Stimulated activated effector memory CD8-positive, alpha-beta T cell treated with anti-CD3 and anti-CD28 coated beads, Interleukin-12 subunit alpha, Interleukin-12 subunit beta, amount 100 ng/mL, for 72 hours (primary cell): ENCODE measurements at regions not wholly inside any gene's neighbourhood (a gene's known extent, or its start where the extent isn't known, plus 50 kb on each side); places are given as distances from the start of the nearest gene placed in this dataset.
"Not testable (repeated sequence)": the region's sequence is repeated elsewhere in the genome, so short reads cannot be mapped to it uniquely, and the experiment has no call there.

Source experiments
- ATAC-seq: fragments of 150-1000 bp; cut with Tn5 transposase; 2 replicates; pipeline ENCODE4 v1.10.0; 2021
- DNase-seq, 2 donors: peaks; one replicate each; pipeline ENCODE4 v3.0.0; 2021 to 2022; ENCODE audit warnings: low spot score in 2 of 2
- H3K27ac Mint-ChIP-seq: one replicate; pipeline ENCODE4 v1.8.0; 2022; ENCODE audit warnings: mild to moderate bottlenecking, mixed read lengths
- H3K36me3 Mint-ChIP-seq: one replicate; pipeline ENCODE4 v1.8.0; 2022; ENCODE audit warnings: mild to moderate bottlenecking, mixed read lengths
- H3K4me1 Mint-ChIP-seq: one replicate; pipeline ENCODE4 v1.8.0; 2022; ENCODE audit warnings: mixed read lengths
- H3K4me3 Mint-ChIP-seq: one replicate; pipeline ENCODE4 v1.8.0; 2022; ENCODE audit warnings: mild to moderate bottlenecking, mixed read lengths
- H3K9me3 Mint-ChIP-seq: one replicate; pipeline ENCODE4 v1.8.0; 2022; ENCODE audit warnings: mixed read lengths

GRCh38 chr1:181918880-181919525 lies 142.5 kb downstream of the ZNF648 start:
- Mint-ChIP-seq H3K4me1 (no peaks in the 10 kb centered on the region), H3K4me3 (no peak overlapping the region), H3K36me3 (no peaks in the 10 kb centered on the region), H3K9me3 (no peaks in the 10 kb centered on the region), H3K27ac (no peak overlapping the region)
- no peak for ATAC-seq
- no peak for DNase-seq

DNA sequence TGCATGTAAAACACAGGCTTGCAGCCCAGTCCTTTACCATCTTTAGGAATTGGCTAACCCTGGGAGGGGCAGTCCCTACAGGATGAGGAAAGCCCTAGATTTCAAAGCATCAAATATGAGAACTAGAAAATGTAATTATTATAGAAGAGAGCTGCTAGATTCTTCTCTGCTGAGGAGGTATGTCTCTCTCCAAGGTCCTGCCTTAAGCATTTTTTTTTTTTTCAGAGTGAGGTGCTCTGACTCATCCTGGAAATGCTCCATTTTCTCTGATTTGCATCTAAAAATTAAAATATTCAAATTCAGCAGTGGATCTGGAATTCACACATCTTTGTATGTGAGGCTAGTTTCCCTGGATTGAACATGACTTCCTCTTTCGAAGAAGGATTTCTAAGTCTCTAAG lies 149.8 kb downstream of the ZNF648 start:
- no peak overlapping the region for H3K4me3 Mint-ChIP-seq
- H3K4me1 Mint-ChIP-seq, result no peaks in the 10 kb centered on the region
- ATAC-seq (no peak), DNase-seq (no peak)
- H3K27ac Mint-ChIP-seq, result no peak overlapping the region
- no peaks in the 10 kb centered on the region for H3K9me3 Mint-ChIP-seq
- no peaks in the 10 kb centered on the region for H3K36me3 Mint-ChIP-seq

GRCh38 chr1:181910905-181911304 lies 150.6 kb downstream of the ZNF648 start:
- Mint-ChIP-seq H3K9me3 (no peaks in the 10 kb centered on the region), H3K36me3 (no peaks in the 10 kb centered on the region), H3K4me1 (no peaks in the 10 kb centered on the region), H3K4me3 (no peak overlapping the region), H3K27ac (no peak overlapping the region)
- ATAC-seq (no peak), DNase-seq (no peak)

- Mint-ChIP-seq H3K27ac (no peak overlapping the region), H3K9me3 (no peaks in the 10 kb centered on the region), H3K36me3 (no peaks in the 10 kb centered on the region), H3K4me3 (no peak overlapping the region), H3K4me1 (no peaks in the 10 kb centered on the region)
- ATAC-seq, result no peak
- no peak for DNase-seq
Measured at GRCh38 chr1:181909010-181909409, 152.5 kb downstream of the ZNF648 start.

DNA sequence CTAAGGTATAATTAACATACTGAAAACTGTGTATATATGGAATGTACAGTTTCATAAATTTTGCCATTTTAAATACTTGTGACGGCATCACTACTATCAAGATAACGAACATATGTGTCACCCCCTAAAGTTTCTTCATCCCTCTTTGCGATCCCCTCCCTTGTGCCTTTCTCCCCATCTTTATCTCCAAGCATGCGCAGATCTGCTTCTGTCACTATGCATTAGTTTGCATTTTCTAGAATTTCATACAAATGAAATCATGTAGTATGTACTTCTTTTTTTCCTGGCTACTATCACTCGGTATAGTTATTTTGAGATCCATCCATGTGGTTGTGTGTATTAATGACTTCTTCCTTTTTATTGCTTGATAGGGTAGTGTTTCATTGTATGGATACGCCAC lies 154.9 kb downstream of the ZNF648 start:
- H3K9me3 Mint-ChIP-seq, result no peaks in the 10 kb centered on the region
- ATAC-seq, result no peak
- no peak for DNase-seq
- H3K4me3 Mint-ChIP-seq, result no peak overlapping the region
- H3K36me3 Mint-ChIP-seq, result no peaks in the 10 kb centered on the region
- no peaks in the 10 kb centered on the region for H3K4me1 Mint-ChIP-seq
- no peak overlapping the region for H3K27ac Mint-ChIP-seq

DNA sequence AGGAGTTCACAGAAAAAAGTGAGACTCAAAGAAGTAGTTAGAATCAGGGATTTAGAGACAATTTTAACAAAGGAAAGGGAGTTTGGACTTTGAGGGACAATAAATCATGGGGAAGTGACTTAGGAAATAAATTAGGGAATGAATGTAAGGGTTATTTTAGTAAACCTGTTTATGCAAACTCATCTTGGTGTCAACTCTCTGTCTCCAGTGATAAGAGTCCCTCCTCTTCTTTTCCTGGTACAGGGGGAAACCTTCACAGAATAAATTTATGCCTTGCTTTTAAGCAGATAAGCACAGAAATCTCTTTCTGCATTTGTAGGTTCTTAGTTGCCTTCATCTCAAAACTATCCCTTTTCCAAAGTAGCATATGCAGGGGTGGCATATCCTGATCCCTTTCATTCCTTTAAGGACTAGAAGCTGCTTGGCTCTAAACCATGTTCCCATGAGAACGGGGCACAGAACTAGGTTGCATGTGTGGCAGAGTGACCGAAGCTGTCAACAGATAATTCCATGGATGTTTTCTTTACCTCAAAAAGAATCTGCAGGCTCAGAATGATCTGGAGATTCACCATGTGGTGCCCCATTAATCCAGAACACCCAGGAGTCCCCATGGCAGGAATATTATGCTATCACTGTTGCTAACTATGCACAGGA lies 155.4 kb downstream of the ZNF648 start:
- ATAC-seq, result no peak
- H3K36me3 Mint-ChIP-seq, result no peaks in the 10 kb centered on the region

DNA sequence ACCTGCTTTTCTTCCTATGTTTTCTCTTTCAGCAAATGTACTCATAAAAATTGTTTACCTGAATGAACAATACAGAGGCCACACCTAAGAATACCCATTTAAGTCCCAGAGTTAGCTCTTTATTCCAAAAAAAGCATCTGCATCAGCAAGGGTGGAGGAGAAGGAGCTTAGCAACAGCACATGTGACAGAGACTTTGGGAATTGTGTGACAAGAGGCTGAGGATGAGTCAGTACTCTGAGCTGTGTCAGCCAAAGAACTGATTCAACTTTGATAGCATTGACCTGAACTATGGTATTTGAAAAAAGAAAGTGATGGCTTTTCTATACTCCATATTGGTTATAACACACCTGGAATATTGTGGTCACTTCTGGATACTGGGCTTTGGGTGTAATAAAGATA lies 162.7 kb downstream of the ZNF648 start:
- DNase-seq, result no peak
- Mint-ChIP-seq H3K4me3 (no peak overlapping the region), H3K27ac (no peak overlapping the region), H3K36me3 (no peaks in the 10 kb centered on the region), H3K4me1 (no peaks in the 10 kb centered on the region), H3K9me3 (no peaks in the 10 kb centered on the region)
- no peak for ATAC-seq

More for the DNA sequence above, 155.4 kb downstream of the ZNF648 start:
- DNase-seq, result no peak
- Mint-ChIP-seq H3K4me3 (no peak overlapping the region), H3K9me3 (no peaks in the 10 kb centered on the region), H3K27ac (no peak overlapping the region), H3K4me1 (no peaks in the 10 kb centered on the region)

- DNase-seq (no peak), ATAC-seq (no peak)
- Mint-ChIP-seq H3K36me3 (no peaks in the 10 kb centered on the region), H3K27ac (no peak overlapping the region), H3K4me1 (no peaks in the 10 kb centered on the region), H3K9me3 (no peaks in the 10 kb centered on the region), H3K4me3 (no peak overlapping the region)
Measured at GRCh38 chr1:181896824-181897223, 164.7 kb downstream of the ZNF648 start.

DNA sequence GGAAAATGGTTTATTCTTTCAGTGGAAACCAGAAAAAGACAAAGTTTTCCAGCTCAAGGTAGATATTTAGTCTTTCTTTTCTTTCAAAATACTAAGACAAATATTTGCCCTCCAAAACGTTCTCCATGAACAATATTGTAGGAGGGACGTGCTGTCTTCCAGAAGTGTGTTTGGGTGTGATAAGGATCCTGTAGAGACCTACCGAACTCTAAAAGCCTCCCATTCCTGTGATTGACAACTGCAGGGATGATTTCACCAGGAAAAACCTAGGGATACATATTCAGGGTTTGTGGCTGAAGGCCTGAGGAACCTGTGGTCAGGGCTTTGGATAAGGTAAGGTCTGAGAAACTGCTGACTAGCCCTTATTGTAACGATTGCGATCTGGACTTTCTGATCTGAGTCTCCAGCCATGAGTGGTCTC lies 167.1 kb downstream of the ZNF648 start:
- ATAC-seq (no peak), DNase-seq (no peak)
- Mint-ChIP-seq H3K9me3 (no peaks in the 10 kb centered on the region), H3K27ac (no peak overlapping the region), H3K36me3 (no peaks in the 10 kb centered on the region), H3K4me3 (no peak overlapping the region), H3K4me1 (no peaks in the 10 kb centered on the region)

DNA sequence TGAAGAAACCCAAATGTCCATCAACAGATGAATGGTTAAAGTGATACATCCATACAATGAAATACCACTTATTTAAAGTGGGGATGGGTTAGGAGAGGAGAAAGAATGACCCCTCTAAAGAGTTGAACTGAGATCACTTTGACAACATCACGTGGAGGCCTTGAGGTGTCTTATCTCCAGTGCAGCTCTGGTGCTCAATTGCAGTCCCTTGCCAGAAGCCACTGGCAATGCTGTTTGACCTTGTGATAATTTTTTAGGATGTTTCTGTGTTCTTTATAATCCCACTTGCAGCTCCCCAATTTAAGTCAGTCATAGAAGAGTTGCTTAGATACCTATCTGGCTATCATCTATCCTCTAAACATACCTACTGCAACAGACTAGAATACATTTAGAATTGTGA lies 167.6 kb downstream of the ZNF648 start:
- no peaks in the 10 kb centered on the region for H3K9me3 Mint-ChIP-seq
- no peak overlapping the region for H3K4me3 Mint-ChIP-seq
- H3K27ac Mint-ChIP-seq, result no peak overlapping the region
- no peaks in the 10 kb centered on the region for H3K4me1 Mint-ChIP-seq
- no peak for ATAC-seq
- H3K36me3 Mint-ChIP-seq, result no peaks in the 10 kb centered on the region
- no peak for DNase-seq

DNA sequence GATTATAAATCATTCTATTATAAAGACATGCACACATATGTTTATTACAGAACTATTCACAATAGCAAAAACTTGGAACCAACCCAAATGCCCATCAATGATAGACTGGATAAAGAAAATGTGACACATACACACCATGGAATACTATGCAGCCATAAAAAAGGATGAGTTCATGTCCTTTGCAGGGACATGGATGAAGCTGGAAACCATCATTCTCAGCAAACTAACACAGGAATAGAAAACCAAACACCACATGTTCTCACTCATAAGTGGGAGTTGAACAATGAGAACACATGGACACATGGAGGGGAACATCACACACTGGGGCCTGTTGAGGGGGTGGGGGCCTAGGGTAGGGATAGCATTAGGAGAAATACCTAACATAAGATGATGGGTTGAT lies 168.4 kb downstream of the ZNF648 start:
- not testable (repeated sequence) for H3K27ac Mint-ChIP-seq, H3K36me3 Mint-ChIP-seq, ATAC-seq, H3K4me3 Mint-ChIP-seq, H3K4me1 Mint-ChIP-seq, H3K9me3 Mint-ChIP-seq, DNase-seq

DNA sequence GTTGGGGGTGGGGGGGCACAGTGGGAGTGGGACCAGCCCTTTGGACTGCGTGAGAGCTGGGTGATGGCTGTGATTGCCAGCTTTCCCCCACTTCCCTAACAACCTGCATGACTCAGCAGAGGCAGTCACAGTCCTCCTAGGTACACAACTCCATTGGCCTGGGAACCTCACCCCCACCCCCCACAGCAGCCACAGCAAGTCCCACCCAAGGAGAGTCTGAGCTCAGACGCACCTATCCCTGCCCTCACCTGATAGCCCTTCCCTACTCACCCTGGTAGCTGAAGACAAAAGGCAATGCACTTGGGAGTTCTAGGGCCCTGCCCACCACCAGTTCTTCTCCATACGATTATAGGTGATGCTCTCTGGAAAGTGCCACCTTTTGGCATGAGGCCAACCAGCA lies 188.9 kb downstream of the ZNF648 start:
- DNase-seq, result no peak
- H3K36me3 Mint-ChIP-seq, result no peaks in the 10 kb centered on the region
- ATAC-seq, result no peak
- H3K27ac Mint-ChIP-seq, result no peak overlapping the region
- no peak overlapping the region for H3K4me3 Mint-ChIP-seq
- no peaks in the 10 kb centered on the region for H3K4me1 Mint-ChIP-seq
- H3K9me3 Mint-ChIP-seq, result peaks cover 11% of the 10 kb centered on the region

GRCh38 chr1:181863736-181864135 lies 197.8 kb downstream of the ZNF648 start:
- ATAC-seq, result no peak
- Mint-ChIP-seq H3K36me3 (no peaks in the 10 kb centered on the region), H3K27ac (no peak overlapping the region), H3K9me3 (peaks cover 8% of the 10 kb centered on the region), H3K4me3 (no peak overlapping the region), H3K4me1 (no peaks in the 10 kb centered on the region)
- no peak for DNase-seq

DNA sequence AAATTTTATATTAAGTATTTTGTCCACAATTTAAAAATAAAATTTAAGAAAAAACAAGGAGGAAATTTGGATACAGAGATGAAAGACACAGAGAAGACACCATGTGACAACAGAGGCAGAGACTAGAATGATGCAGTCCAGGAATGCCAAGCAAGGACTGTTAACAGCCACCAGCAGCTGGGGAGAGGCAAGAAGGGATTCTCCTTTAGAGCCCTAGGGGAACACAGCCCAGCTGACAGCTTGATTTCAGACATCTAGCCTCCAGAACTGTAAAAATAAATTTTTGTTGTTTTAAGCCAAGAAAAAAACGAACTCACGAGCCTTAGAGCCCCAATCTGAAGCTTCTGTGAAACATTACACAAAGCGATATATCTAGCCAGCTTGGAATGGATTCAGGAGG lies 198.5 kb downstream of the ZNF648 start:
- no peak overlapping the region for H3K4me3 Mint-ChIP-seq
- no peak overlapping the region for H3K27ac Mint-ChIP-seq
- DNase-seq (no peak), ATAC-seq (no peak)
- H3K4me1 Mint-ChIP-seq, result no peaks in the 10 kb centered on the region
- H3K9me3 Mint-ChIP-seq, result peaks cover 8% of the 10 kb centered on the region
- no peaks in the 10 kb centered on the region for H3K36me3 Mint-ChIP-seq

GRCh38 chr1:181858135-181858534 lies 203.4 kb downstream of the ZNF648 start:
- Mint-ChIP-seq H3K4me3 (no peak overlapping the region), H3K4me1 (no peaks in the 10 kb centered on the region), H3K9me3 (peaks cover 5% of the 10 kb centered on the region), H3K27ac (no peak overlapping the region), H3K36me3 (no peaks in the 10 kb centered on the region)
- no peak for ATAC-seq
- DNase-seq, result no peak
